ENCODE measurements at regions not wholly inside any gene's neighbourhood (a gene's known extent, or its start where the extent isn't known, plus 50 kb on each side); places are given as distances from the start of the nearest gene placed in this dataset.
"Not testable (repeated sequence)": the region's sequence is repeated elsewhere in the genome, so short reads cannot be mapped to it uniquely, and the experiment has no call there.

- TF ChIP-seq CTCF (IDR thresholded peaks at IDR 0.05; ENCODE audit: low read depth, low read length) (no peak), MYC (IDR thresholded peaks at IDR 0.05; ENCODE audit: low read depth, low read length) (no peak), MAX (IDR thresholded peaks at IDR 0.05; ENCODE audit: low read depth, low read length) (no peak), POLR2A (IDR thresholded peaks at IDR 0.05; ENCODE audit: extremely low read depth, insufficient read length) (no peak)
- no peak overlapping the region for H3K4me3 ChIP-seq (ENCODE audit: low read depth, low read length)
- no peak for DNase-seq (ENCODE audit: low read depth)
Measured at GRCh38 chrX:122279746-122280145, 904.3 kb upstream of the GRIA3 start.

GRCh38 chrX:122299822-122300221, 884.3 kb upstream of the GRIA3 start:
- H3K4me3 ChIP-seq (ENCODE audit: low read depth, low read length); DNase-seq (ENCODE audit: low read depth): not testable (repeated sequence)

- TF ChIP-seq MYC (IDR thresholded peaks at IDR 0.05; ENCODE audit: low read depth, low read length) (no peak), MAX (IDR thresholded peaks at IDR 0.05; ENCODE audit: low read depth, low read length) (no peak), CTCF (IDR thresholded peaks at IDR 0.05; ENCODE audit: low read depth, low read length) (no peak), POLR2A (IDR thresholded peaks at IDR 0.05; ENCODE audit: extremely low read depth, insufficient read length) (no peak)
- DNase-seq (ENCODE audit: low read depth), result no peak
- no peak overlapping the region for H3K4me3 ChIP-seq (ENCODE audit: low read depth, low read length)
Measured at GRCh38 chrX:122301491-122301890, 882.6 kb upstream of the GRIA3 start.

GRCh38 chrX:122303761-122304160, 880.3 kb upstream of the GRIA3 start:
- DNase-seq (ENCODE audit: low read depth), result no peak
- H3K4me3 ChIP-seq (ENCODE audit: low read depth, low read length), result no peak overlapping the region
- TF ChIP-seq MAX (IDR thresholded peaks at IDR 0.05; ENCODE audit: low read depth, low read length), result no peak
- no peak for TF ChIP-seq CTCF (IDR thresholded peaks at IDR 0.05; ENCODE audit: low read depth, low read length)
- no peak for TF ChIP-seq MYC (IDR thresholded peaks at IDR 0.05; ENCODE audit: low read depth, low read length)
- TF ChIP-seq POLR2A (IDR thresholded peaks at IDR 0.05; ENCODE audit: extremely low read depth, insufficient read length), result no peak

- DNase-seq (ENCODE audit: low read depth), result no peak
- TF ChIP-seq MAX (IDR thresholded peaks at IDR 0.05; ENCODE audit: low read depth, low read length) (no peak), CTCF (IDR thresholded peaks at IDR 0.05; ENCODE audit: low read depth, low read length) (no peak), MYC (IDR thresholded peaks at IDR 0.05; ENCODE audit: low read depth, low read length) (no peak), POLR2A (IDR thresholded peaks at IDR 0.05; ENCODE audit: extremely low read depth, insufficient read length) (no peak)
- no peak overlapping the region for H3K4me3 ChIP-seq (ENCODE audit: low read depth, low read length)
Measured at GRCh38 chrX:122344816-122345215, 839.3 kb upstream of the GRIA3 start.

GRCh38 chrX:122363112-122363795, 820.8 kb upstream of the GRIA3 start:
- peak; percentile 47 for DNase-seq (ENCODE audit: low read depth)

GRCh38 chrX:122375533-122375932, 808.5 kb upstream of the GRIA3 start:
- H3K4me3 ChIP-seq (ENCODE audit: low read depth, low read length); DNase-seq (ENCODE audit: low read depth): not testable (repeated sequence)

More at GRCh38 chrX:122363112-122363795, 820.8 kb upstream of the GRIA3 start:
- TF ChIP-seq CTCF (IDR thresholded peaks at IDR 0.05; ENCODE audit: low read depth, low read length) (peak; percentile 5), MAX (IDR thresholded peaks at IDR 0.05; ENCODE audit: low read depth, low read length) (no peak), POLR2A (IDR thresholded peaks at IDR 0.05; ENCODE audit: extremely low read depth, insufficient read length) (no peak), MYC (IDR thresholded peaks at IDR 0.05; ENCODE audit: low read depth, low read length) (no peak)
- H3K4me3 ChIP-seq (ENCODE audit: low read depth, low read length), result no peak overlapping the region

All from NB4 (cell line).